NCI-H1417 treated with DMSO at 0.1 percent for 48 hours (cell line): ENCODE measurements at regions not wholly inside any gene's neighbourhood (a gene's known extent, or its start where the extent isn't known, plus 50 kb on each side); places are given as distances from the start of the nearest gene placed in this dataset.
"Not testable (repeated sequence)": the region's sequence is repeated elsewhere in the genome, so short reads cannot be mapped to it uniquely, and the experiment has no call there.

Source experiments
- DNase-seq: peaks from one replicate; lab custom pipeline; 2025; lab: John Stamatoyannopoulos, UW

DNA sequence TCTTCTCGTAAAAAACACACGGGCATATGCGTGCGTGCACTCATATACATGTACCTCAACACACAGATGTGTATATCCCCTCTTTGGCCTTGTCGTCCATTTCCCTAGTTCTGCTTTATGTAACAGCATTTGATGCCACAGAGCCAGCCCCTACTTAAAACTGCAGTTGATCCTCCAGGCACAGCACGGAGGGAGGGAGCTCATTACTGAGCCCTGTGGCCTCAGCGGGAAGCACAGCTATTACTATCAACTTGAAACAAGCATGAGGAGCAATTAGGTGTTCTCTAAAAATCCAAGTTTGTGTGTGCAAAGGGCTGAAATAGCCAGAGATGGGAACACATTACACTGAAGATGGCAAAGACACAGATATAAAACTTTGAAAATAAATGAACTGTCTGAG, 580.9 kb downstream of the GLRX3 start:
- DNase-seq = no peak

DNA sequence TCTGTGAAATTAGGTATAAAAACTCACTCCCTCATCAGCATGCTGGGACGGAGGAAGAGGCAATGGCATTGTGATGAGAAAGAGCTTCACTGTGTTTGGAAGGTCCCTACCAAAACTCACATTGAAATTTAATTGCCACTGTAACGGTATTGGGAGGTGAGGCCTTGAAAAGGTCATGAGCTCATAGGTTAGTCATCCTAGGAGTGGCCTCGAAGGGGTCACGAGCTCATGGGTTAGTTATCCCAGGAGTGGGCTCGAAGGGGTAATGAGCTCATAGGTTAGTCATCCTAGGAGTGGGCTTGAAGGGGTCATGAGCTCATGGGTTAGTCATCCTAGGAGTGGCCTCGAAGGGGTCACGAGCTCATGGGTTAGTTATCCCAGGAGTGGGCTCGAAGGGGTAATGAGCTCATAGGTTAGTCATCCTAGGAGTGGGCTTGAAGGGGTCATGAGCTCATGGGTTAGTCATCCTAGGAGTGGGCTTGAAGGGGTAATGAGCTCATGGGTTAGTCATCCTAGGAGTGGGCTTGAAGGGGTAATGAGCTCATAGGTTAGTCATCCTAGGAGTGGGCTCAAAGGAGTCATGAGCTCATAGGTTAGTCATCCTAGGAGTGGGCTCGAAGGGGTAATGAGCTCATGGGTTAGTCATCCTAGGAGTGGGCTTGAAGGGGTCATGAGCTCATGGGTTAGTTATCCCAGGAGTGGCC, 582.7 kb downstream of the GLRX3 start:
- DNase-seq = not testable (repeated sequence)

DNA sequence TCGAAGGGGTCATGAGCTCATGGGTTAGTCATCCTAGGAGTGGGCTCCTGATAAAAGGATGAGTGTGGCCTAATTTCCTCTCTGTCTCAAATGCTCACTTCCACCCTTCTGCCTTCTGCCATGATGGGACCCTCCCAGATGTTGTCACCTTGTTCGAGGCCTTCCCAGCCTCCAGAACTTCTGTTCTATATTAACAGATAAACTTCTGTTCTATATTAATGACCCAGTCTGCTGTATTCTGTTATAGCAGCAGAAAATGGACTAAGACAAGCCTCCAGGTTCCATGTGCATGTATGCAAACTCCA, 583.2 kb downstream of the GLRX3 start:
- DNase-seq = no peak

DNA sequence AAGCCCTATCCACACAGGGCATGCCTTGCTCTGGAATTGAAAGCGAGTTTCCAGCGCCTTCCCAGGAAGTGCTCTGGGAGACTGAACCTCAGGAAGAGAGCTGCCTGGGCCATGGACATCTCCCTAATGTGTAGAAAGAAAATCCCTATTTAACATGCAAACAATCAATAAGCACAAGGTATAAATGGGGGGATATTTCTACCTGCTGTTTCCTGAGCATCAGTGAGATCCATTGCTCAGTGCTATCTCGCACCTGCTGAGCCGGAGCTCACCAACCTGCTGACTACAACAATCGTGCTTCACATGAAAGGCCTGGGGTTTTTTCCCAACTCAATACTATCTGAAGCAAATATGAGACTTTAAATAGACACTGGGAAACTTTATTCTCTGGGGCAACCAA, 584.0 kb downstream of the GLRX3 start:
- DNase-seq = no peak

DNA sequence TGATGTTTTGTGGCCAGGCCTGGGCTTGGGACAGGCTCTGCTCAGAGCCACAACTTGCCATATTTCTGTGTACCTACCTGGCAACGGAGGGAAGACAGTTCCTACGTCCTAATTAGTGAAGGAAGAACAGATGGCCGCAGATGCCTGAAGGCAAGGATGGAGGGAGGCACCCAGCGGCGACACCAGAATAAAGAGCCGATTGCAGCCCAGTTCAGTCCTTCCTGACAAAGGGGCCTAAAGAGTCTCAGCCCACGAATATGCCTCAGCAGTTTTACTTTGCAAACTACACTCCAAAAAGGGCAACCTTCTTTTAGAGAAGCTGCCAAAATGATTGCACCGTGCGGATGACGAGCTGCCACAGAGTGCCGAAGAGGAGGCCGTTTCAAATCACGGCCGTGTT, 585.8 kb downstream of the GLRX3 start:
- DNase-seq = no peak

DNA sequence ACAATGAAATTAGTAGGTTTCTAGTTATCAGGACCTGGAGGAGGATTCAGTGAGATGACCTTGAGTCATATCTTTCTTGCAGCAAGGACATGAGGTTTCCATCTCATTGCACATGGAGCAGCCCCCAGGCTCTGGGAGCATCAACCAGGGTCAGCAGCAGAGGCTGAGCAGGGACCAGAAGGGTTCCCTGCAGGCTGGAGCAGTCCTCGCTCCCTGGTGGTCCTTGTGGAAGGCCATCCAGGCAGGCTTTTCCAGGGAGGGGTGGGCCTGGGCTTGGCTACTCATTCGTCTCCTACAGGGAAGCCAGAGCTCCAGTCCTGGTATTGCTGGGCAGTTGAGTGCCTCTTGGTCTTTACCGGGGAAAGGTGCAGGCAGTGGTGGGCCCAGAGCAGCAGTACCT, 587.5 kb downstream of the GLRX3 start:
- no peak for DNase-seq

DNA sequence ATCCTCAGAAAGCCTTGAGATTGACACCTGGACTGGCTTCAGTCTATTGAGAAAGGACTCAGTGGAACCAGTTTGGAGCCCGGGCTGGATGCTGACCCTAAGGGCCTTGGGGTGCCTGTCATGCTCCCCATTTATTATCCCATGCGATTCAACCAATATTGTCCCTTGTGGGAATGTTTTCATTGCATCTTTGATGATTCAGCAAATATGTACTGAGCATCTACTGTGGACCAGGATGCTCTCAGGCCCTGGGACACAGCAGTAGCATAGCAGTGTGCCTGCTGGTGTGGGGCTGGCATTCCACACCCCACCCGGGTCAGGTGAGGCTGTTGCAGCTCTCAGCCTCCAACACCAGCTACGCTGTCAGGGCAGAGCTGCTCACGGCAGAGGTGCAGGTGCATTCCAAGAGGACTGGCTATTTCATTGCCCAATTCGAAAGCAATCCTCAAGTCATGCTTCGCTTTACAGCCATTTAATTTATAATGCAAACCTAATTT, 586.0 kb downstream of the TCERG1L start:
- DNase-seq = no peak

DNA sequence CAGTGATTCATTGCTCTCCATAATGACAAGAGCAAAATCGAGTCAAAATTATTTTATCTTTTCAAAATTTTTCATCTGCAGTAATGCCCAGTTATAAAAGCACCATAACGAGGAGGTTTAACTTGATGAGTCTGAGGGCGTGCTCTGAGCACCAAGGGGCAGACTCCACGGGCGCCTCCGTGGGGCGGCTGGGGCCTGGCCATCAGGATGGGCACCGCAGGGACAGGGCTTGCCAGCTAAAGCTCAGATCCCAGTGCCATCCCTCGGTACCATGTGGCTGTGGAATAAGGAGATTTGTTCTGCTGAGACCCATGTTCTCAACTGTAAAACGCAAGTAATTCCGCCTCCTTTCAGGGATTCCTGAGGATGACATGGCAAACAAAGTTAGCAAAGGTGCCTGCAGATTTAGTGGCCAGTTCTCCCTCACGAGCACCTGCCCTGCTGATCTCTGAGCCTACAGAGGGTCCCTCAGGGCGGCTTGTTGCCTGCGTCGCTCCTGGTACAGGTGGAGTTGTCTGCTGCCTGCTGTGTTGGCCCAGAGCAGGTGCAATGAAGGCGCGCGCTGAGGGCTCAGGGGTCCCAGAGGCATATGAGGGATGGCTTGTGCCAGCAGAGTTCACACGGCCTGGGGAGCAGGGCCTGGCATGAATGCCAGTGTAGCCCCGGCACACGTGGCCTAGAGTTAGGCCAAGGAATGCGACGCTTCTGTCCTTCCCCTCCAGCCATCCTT, 584.4 kb downstream of the TCERG1L start:
- DNase-seq = no peak

DNA sequence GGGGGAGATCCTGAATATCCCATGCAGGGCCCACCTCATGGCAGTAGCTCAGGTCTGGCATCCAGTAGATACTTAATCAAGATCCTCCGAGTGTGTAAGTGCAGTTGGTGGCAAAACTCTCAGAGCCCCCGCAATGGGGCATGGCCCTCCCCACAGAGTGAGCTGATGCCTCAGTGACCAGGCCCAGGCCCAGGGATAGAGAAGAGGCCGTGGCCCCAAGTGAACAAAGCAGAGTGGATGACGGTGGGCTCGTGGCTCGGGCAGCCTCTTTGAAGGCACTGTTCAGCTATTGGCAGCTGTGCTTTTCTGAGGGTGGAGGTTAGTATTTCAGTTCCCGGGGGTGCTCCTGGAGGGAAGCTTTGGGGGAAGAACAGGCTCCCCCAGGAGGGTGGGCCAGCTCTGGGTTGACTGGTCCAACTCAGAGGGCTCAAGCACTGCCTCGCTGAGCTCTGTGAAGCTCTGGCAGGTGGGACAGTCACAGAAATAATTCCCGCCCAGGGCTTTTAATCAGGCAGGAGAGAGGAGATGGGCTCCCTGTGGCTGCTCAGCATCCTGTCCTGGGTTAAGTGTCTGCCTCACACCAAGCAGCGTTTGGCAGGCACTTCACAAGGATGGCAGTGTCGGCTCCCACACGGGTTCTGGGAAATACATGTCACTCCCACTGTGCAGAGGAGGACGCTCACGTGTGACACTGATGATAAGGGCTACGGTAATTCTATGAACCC, 583.6 kb downstream of the TCERG1L start:
- no peak for DNase-seq

DNA sequence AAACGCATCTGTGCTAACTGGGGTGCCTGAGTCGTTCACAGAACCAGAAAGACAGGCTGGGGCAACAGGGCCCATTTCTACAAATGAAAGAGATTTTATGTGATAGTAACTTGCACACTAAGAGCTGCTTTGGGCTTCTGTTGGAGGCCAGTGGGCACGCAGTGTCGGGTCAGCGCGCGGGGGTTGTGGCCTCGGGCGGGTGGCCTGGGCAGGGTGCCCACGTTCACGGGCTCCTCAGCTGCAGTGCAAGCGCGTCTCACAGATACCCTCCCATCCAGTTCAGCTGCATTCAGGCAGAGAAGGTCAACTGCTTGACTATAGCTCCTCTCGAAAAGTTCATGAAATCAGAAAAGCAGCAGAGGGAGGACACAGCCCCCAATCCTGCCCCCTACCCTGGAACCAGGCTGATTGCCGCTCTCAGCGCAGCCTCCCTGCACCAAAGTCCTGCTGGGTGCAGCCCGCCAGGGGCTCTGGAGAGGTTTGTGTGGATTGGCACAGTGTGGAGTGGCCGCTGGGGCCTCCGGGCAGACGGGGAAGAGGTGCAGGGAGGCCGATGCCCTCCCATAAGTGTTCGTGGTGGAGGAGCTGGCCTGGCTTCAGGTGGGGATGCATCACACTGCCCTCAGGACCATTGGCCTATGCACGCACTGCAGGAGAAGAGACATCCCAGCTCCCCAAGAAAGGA, 582.8 kb downstream of the TCERG1L start:
- no peak for DNase-seq

DNA sequence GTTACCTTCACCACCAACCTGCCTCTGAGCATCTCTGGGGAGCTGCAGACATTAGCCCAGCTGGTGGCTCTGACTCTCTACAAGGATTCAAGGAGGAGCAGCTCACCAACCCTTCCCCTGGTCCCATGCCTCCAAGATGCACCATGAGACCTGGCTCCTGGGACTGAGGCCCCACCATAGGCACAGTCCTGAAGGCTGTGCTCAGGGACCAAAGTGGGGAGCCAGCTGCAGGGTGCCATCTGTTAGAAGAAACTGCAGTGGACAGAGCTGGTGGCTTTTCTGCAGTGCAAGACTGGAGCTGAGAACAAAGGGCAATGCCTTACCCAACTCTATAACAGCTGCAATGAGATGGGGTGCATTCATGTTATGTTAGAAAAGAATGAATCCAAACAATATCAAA, 581.6 kb downstream of the TCERG1L start:
- DNase-seq = no peak

DNA sequence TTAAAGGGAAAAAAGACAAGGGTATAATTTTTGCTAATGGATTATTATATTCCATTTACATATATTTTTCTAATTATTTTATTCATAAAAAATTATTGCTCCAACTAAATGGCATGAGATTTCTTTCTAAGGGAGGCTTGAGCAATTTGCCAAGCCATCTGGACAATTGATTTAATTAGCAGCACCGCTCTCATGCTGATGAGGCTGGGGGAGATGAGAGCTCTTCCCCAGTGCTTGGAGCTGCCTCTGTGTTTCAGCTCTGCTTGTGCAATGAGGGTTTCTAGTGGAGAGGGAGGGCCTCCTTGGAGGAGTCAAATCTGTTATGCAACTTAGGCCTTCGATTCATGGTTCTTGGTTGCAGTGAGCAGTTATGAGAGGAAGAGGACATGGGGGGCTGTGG, 574.3 kb downstream of the TCERG1L start:
- no peak for DNase-seq

DNA sequence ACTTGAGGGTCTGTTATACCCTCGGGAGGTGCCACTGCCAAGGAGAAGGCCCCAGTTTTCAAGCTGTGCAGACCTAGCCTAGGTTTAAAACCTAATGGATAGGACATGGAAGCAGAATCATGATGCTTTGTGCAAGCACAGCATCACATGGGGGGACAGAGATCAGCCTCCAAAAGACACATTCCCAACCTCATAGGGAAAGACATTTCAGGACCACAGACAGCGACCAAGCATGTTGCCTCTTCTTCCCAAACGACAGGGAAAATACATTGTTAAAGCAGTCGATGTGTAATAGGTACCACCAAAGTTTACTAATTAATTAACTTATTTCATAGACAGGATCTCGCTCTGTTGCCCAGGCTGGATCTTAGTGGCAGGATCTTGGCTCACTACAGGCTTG, 573.9 kb downstream of the TCERG1L start:
- no peak for DNase-seq

DNA sequence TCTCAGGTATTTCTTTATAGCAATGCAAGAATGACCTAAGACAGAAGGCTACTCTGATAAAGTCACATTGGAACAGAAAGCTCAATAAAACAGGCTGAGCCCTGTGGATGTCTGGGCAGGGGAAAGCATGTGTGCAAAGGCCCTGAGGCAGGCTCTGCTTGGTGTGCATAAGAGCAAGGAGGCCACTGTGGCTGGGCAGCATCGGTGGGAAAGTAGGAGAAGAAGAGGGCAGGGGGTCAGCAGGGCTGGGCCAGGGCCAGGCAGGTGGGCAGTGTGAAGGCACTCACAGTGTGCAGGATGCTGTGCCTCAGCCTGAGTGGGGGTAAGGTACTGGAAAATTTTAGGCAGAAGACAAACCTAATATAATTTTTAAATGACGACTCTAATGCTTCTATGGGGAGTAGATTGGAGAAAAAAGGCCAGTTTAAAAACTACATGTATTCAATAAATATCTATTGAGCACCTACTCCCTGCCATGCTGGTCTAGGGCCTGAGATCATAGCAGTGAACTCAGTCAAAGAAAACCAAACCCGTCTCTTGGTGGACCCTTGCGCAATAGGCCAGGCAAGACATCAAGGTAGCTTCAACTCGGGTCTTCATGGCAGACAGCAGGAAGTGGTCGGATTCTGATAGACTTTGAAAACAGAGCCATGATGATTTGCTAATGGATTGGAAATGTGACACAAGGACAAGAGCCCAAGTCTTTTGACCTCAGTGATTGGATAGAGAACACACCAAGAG, 572.3 kb downstream of the TCERG1L start:
- no peak for DNase-seq

DNA sequence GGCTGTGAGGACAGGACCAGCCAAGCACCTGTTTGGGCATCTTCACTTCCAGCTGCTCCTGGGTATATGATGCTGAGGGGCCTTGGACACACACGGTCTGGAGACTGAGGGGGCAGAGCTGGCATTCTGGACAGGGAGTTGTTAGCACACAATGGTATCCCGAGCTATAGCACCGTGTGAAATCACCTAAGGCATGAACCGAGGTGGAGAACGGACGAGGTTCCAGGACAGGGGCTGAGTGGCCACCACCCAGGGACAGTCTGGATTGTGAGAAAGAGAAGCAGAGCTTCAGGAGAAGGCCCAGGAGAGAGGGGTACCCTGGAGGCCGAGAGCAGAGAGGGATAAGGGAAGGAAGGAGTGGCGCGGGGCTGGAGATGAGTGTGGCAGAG, 571.8 kb downstream of the TCERG1L start:
- DNase-seq = no peak

DNA sequence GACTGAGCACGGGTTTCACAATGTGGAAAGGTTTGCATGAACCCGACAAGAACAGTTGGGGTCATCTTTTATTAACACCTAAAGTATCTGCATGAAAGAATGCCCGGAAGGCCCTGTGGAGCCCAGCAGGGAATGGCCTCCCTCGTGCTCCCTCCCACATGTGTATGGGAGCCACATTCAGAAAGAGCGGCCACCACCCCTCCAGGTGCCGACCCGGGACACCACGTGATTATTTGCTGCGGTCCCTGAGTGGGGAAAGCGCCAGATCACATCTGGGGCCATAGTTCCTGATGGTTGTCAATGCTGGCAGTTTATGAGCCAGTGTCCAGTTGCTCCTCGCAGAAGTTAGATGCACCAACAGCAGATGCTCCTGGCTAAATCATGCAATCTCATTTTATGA, 571.4 kb downstream of the TCERG1L start:
- no peak for DNase-seq

DNA sequence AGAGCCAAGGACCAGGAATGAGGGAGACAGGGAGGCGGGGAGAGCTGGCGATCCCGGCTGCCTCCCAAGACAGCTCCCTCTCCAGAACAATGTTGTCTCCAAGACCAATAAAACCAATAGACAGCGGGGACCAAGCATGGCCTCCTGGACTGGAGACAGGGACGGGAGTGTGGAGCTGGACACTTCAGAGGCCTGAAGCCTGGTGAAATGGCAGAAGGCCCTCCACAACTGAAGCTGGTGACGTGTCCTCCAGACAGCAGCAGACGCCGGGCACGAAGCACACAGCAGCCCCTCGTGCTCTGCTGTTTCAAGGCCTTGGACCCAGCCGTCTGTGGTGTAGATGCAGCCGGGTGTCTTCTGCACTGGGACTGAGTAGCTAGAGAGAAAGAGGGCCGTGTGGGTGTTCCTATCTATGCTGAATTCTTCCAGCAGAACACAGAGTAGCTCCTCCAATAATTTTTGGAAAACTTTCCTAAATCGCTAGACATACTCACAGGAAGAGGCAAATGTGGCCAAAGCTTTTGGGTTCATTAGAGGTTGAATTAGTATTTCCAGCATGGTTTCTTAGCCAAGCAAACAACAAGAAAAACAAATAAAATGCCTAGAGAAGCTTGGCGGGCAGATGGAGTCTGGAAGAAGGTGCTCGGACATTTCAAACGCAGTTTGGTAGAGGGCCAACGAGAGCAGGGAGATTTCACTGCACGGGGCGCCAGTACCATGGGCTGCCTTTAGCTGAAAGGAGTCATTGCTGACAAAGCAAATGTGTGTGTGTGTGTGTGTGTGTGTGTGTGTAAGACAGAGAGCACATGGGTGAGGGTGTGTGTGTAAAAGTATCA, 570.4 kb downstream of the TCERG1L start:
- DNase-seq = no peak

DNA sequence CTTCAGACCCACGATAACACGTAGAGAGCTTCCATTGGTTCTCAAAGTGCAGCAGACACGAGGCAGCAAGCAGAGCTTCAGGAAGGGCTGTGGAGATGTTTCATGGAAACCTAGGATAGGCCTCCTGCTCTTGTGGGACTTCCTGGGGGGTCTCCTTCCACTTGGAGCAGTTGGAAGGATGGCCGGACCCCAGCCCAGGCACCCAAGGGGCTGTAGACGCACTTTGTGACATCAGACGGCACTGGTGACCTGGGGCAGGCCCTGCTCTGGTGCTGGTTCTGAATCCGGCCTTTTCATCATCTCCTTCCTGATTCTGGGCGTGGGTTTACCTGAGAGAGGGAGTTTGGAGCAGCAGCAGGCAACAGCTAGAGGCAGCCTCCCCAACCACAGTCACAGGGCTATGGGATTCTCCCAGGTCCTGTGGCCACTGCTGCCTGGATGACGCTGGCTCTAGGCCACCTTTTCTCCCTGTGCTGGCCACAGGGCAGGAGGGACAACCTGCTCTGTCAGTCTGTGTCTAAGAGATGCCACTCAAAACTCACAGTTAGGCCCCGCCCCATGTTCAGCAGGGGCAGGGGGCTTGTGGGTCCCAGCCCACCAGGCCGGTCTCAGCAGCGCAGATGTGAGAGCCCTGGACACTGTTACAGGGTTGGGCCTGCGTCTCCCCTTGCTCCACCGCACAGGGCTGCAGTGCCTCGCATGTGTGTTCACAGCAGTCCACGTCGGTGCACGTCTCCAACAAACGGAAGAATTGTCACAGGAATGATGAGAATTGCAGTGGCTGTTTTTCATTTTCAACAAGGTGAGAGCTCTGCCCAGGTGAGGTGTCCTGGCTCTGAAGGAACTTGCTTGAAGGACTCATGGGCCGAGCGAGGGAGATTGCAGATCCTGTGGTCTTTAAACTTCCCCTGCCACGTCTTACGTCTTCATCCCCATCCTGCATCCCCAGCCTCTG, 569.3 kb downstream of the TCERG1L start:
- DNase-seq = no peak

DNA sequence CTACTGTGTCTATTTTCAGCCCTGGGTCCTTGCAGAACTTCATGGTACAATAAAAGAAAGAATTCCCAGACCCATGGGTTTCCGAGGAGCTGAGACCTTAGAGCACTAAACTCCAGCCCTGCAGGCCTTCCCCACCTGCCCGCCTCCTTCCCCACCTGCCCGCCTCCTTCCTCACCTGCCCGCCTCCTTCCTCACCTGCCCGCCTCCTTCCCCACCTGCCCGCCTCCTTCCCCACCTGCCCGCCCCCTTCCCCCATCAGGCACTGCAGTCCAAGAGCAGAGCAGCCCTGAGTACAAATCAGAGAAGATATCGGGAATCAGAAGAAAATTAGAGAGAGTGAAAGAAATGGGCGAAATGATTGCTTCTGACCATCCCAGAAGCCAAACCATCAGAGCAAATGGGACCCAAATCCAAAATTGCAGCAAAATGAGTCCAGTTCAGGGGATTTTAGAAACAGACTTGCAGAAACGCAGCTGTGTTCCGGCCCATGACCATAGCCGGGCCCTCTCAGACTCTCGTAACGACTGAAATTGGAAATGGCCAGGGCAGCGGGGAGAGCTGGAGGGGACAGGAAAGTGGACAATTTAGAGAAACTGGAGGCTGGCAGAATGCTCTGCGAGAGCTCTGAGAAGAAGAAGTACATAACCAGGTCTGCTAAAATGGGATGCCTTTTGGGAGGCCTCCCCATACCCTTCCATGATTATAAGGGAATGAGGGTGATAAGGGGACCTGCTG, 568.4 kb downstream of the TCERG1L start:
- DNase-seq = no peak
